Stimulated activated CD4-positive, alpha-beta T cell treated with anti-CD3 and anti-CD28 coated beads, Interleukin-4, amount 100 ng/mL, for 48 hours (primary cell): ENCODE measurements at regions not wholly inside any gene's neighbourhood (a gene's known extent, or its start where the extent isn't known, plus 50 kb on each side); places are given as distances from the start of the nearest gene placed in this dataset.

Experiments
- DNase-seq, 2 donors: peaks; one replicate each; pipeline ENCODE4 v3.0.0-alpha.2; 2020; ENCODE audit warnings: low read depth in 2 of 2

DNA sequence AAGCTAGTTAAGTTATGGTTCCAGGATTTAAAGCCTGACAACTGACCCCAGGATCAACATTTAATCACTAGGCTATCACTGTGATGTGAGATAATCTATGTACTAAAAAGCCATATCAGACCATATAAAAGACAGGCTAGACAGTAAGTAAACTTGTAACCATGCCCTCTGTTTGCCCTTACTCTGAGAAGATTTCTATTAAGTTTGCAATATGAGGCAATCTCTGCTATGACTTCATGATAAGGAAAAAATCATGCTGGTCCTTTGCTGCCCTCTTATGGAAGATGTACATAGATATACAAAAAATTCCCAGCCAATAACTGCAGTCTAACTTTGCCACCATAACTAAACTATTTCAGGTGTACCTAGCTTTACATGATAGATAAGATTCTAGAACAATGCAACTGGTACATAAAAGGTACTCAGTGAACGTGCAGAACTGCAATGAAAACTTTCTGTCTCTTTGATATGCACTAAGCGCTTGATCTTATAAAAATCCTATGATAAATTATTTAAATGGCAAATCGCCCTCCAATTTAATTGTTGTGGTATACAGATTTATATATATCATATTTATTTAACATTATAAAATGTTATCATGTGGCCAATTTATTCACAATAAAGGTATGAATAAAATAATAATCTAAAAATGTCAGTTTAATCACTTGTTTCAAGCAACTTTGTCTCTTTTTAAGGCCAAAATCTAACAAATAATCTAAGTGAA, 70.5 kb downstream of the FAM217A start:
- DNase-seq, result no peak

DNA sequence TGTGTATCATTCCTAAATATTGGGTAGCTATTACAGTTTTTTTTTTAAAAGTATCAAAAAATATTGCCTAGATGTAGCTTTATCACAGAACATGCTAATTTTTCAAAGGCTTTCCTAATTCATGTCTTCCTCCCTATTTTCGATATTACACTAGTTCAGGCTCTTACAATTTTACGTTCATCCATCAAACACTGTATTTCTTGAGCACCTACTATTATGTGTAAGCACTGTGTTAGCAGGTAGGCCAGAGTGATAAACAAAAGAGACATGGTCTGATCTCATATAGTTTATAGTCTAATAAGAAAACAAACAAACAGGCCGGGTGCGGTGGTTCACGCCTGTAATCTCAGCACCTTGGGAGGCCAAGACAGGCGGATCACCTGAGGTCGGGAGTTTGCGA, 69.5 kb downstream of the FAM217A start:
- DNase-seq, result no peak

DNA sequence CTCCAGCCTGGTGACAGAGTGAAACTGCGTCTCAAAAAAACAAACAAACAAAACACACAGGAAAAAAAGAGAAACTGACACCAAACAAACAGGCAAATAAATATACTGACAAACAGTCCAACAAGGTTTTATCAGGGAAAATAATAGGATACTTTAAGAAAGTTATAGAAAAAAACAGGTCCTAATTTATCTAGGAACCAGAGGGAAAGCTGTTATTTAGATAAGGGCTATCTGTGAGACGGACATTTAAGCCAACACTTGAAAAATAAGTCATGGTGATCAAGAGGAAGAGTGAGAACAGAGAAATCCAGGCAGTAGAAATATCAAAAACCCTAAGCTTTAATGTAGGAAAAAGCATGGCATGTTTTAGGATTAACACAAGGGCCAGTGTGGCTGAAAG, 68.9 kb downstream of the FAM217A start:
- no peak for DNase-seq

DNA sequence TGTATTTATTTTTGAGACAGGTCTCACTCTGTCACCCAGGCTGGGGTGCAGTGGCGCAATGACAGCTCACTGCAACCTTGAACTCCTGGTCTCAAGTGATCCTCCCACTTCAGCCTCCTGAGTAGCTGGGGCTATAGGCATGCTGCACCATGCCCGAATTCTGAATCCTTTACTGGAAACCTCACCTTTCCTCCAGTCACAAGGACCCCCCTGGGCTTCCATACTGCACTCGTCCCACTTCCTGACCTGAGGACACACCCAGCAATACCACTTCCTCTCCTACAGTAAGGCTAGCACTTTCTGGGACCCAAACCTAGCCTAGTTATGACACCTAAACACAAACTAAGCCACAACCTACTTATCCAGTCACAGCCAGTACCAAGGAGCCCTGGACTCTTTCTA, 68.2 kb downstream of the FAM217A start:
- DNase-seq, result no peak

DNA sequence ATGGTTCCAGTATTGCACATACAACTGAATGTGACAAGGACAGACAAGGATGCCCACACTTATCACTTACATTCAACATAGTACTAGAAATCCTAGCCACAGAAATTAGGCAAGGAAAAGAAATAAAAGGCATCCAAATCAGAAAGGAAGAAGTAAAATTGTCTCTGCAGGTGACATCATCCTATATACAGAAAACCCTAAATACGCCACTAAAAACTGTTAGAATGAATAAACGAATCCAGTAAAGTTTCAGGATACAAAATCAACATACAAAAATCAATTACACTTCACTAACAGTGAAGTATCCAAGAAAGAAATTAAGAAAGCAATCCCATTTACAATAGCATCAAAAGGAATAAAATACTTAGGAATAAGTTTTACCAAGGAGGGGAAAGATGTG, 66.1 kb downstream of the FAM217A start:
- no peak for DNase-seq

DNA sequence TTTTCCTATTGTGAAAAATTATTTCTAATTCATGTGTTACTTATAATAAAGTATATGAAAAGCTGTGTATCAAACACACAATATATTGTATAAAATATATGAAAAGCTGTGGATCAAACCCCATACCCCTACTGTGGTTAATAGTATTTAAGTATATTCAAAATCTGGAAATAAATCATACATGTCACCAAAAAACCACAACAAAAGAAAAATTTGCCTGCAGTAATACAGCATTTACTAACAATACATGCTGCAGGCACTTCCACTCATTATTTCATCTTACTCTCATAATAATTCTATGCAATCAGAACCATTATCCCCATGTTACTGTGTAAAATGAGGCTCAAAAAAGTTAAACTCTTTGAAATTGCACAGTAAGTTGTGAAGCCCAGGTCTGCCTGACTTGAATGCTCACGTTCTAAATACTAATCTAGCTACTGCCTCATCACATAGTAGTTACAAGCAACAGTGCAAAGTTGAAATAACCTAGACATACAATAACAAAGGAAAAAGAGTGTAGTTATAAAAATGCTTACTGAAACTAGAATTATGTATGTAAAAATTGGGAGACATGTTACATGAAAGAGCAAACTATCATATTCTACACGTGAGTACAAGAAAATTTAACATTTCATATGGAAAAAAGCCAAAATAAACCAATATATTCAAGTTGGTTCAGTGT, 61.7 kb downstream of the FAM217A start:
- DNase-seq, result no peak

DNA sequence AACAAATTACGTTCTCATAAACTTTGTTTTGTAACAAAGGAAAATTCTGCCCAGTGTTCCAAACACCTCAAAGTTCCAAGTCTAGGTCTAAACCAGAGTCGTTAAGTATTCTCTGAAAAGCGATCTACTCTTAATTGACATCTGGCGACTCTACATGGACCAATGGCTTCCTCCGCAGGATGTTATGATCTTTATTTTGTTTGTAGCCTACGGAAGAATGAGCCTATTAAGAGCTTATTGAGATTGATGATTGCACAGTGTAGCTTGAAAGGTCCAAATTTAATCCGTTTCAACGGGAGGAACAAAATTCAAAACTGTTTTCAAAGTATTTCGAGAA, 61.1 kb downstream of the FAM217A start:
- DNase-seq, result no peak

DNA sequence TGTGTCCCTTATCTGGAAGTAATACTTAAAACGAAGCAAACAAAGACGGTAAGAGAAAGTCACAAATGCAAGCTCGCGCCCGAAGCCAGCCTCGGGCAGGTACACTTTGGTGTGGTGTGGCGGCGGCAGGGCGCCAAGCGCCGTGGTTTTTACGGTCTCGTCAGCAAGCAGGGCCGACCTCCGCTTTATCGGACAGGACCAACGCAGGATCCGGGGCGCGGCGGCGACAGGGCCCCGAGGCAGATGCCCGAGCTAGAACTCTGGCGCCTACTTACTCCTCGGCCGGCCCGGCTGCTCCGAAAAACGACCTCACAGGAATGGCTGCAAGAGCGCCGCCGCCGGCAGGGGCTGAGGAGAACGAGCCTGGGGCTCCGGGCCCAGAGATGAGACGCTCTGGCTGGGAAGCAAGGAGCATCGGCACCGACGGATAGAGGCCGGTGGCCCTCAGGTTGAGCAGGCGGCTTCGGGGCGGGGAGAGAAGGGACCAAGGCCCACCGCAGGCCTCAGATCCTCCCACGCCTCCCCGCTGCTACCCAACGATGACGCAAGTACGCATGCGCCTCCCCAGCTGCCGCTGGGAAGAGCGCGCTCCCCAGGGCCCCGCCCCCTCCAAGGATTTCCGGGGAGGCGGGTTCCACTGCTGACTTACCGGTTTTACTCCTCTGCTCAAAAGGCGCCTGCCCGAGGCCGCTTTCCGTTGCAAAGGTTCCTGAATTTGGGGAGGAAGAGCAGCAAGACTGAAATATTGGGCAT, 60.6 kb downstream of the FAM217A start:
- peak; percentile 96 to 97 for DNase-seq
